Ureter (tissue), 1 donor: ENCODE measurements at regions not wholly inside any gene's neighbourhood (a gene's known extent, or its start where the extent isn't known, plus 50 kb on each side); places are given as distances from the start of the nearest gene placed in this dataset.
A peak's percentile ranks its signal among the peaks of the same experiment; 100 is the strongest.
"Not testable (repeated sequence)": the region's sequence is repeated elsewhere in the genome, so short reads cannot be mapped to it uniquely, and the experiment has no call there.

Experiments used
- DNase-seq: peaks from one replicate; pipeline ENCODE4 v3.0.0-alpha.2; 2020; ENCODE audit warnings: low spot score
- donor health status: DM: yes; HTN: yes; CAD: no.

GRCh38 chr6:109253366-109253765 is 128.9 kb downstream of the CD164 start:
- no peak for DNase-seq

- no peak for DNase-seq
Observed at GRCh38 chr6:109252261-109253041, 129.8 kb downstream of the CD164 start.

- no peak for DNase-seq
Observed at GRCh38 chr6:109251839-109252238, 130.4 kb downstream of the CD164 start.

GRCh38 chr6:109250544-109251156 is 131.6 kb downstream of the CD164 start:
- DNase-seq = not testable (repeated sequence)

GRCh38 chr6:109243863-109244825 is 138.1 kb downstream of the CD164 start:
- DNase-seq = no peak

- DNase-seq = no peak
Observed at GRCh38 chr6:109242925-109243324, 139.3 kb downstream of the CD164 start.

- DNase-seq = no peak
Observed at GRCh38 chr6:109242029-109242428, 140.2 kb downstream of the CD164 start.

GRCh38 chr6:109241199-109241598 is 141.1 kb downstream of the CD164 start:
- DNase-seq = no peak

GRCh38 chr6:109240370-109241084 is 141.7 kb downstream of the CD164 start:
- DNase-seq = no peak

- no peak for DNase-seq
Observed at GRCh38 chr6:109239651-109240321, 142.5 kb downstream of the CD164 start.

GRCh38 chr6:109239160-109239559 is 143.1 kb downstream of the CD164 start:
- DNase-seq = no peak

- no peak for DNase-seq
Observed at GRCh38 chr6:109238396-109238795, 143.1 kb downstream of the CEP57L1 start.

- DNase-seq = no peak
Observed at GRCh38 chr6:109237986-109238329, 142.7 kb downstream of the CEP57L1 start.

- no peak for DNase-seq
Observed at GRCh38 chr6:109237077-109237985, 142.0 kb downstream of the CEP57L1 start.

GRCh38 chr6:109236115-109237076 is 141.1 kb downstream of the CEP57L1 start:
- no peak for DNase-seq

GRCh38 chr6:109235481-109236038 is 140.3 kb downstream of the CEP57L1 start:
- no peak for DNase-seq

GRCh38 chr6:109230453-109230852 is 135.1 kb downstream of the CEP57L1 start:
- no peak for DNase-seq

- DNase-seq = peak; percentile 65
Observed at GRCh38 chr6:109229536-109229935, 134.2 kb downstream of the CEP57L1 start.

- no peak for DNase-seq
Observed at GRCh38 chr6:109227646-109228045, 132.3 kb downstream of the CEP57L1 start.
